GM12865 (cell line): ENCODE measurements at regions not wholly inside any gene's neighbourhood (a gene's known extent, or its start where the extent isn't known, plus 50 kb on each side); places are given as distances from the start of the nearest gene placed in this dataset.

Experiments used
- DNase-seq: peaks from one replicate; pipeline ENCODE4 v3.0.0; 2010; ENCODE audit warnings: low read depth
- H3K4me3 ChIP-seq: 2 replicates; pipeline ENCODE4 v1.5.1; 2011; ENCODE audit warnings: mild to moderate bottlenecking, low read depth, low read length, control low read depth
- TF ChIP-seq, protein P1 (sequence below): IDR thresholded peaks from 2 replicates; pipeline ENCODE4 v1.5.1; 2011; ENCODE audit warnings: low read length, control low read depth, low read depth, inconsistent platforms; ENCODE audit not compliant: insufficient read depth; ENCODE audit errors: missing control alignments

DNA sequence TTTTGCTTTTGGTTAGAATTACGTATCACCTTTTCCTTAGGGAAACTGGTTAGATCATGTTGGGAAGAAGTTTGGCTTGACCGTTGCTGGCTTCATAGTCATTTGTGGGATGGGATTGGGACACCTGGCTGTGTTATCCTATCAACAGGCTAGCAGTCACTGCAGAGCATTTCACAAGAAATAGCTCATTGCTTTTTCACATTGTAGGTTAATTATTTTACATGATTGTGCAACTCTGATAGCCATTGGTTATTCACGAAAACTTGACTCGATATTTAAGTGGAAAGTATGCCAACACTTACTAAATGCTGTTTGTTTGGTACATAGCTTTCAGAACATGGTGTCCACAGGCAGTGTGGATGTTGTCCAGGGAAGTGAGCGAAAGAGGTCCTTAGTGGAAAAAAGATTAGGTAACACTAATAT lies 89.4 kb downstream of the NKX2-1 start:
- no peak overlapping the region for H3K4me3 ChIP-seq
- DNase-seq, result no peak
- TF ChIP-seq, protein P1, sequence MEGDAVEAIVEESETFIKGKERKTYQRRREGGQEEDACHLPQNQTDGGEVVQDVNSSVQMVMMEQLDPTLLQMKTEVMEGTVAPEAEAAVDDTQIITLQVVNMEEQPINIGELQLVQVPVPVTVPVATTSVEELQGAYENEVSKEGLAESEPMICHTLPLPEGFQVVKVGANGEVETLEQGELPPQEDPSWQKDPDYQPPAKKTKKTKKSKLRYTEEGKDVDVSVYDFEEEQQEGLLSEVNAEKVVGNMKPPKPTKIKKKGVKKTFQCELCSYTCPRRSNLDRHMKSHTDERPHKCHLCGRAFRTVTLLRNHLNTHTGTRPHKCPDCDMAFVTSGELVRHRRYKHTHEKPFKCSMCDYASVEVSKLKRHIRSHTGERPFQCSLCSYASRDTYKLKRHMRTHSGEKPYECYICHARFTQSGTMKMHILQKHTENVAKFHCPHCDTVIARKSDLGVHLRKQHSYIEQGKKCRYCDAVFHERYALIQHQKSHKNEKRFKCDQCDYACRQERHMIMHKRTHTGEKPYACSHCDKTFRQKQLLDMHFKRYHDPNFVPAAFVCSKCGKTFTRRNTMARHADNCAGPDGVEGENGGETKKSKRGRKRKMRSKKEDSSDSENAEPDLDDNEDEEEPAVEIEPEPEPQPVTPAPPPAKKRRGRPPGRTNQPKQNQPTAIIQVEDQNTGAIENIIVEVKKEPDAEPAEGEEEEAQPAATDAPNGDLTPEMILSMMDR, result no peak

DNA sequence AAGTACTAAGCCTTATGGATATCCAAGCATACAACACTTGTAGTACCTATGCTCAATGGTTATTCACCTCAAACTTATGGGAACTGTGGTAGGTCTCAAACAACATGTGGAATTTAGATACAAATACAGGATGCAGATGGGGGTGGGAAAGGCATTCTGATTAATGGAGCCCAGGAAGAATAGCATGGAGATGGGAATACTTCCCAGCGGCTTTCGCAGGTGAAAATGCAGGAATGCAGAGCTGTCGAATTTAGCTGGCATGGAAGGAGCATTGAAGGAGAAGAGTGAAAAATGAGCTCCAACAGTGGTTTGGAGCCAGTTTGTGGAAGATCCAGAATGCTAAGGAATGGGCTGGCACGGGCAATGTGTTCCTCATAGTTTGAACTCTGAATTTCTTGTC lies 89.9 kb downstream of the NKX2-1 start:
- H3K4me3 ChIP-seq, result no peak overlapping the region
- DNase-seq, result no peak

DNA sequence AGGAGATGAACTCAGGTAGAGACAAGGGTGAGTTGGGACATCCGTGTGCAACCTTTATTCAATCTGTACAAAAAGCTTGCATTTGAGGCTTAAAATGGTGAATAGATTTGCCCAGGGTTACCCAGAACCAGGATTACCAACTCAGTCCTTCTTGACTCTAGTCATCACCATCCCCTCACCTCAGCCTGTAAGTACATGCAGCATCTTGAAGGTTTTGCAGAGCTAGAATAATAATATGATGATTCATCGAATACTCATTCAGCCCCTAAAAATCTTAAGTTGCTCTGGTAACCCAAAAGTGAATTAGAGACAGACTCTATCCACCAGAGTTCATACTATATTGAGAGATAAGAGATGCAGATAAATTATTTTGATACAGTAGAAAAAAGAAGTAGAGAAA lies 90.3 kb downstream of the NKX2-1 start:
- no peak for DNase-seq
- no peak overlapping the region for H3K4me3 ChIP-seq
- TF ChIP-seq, protein P1, result no peak

More for the DNA sequence above, 89.9 kb downstream of the NKX2-1 start:
- TF ChIP-seq, protein P1, result no peak

DNA sequence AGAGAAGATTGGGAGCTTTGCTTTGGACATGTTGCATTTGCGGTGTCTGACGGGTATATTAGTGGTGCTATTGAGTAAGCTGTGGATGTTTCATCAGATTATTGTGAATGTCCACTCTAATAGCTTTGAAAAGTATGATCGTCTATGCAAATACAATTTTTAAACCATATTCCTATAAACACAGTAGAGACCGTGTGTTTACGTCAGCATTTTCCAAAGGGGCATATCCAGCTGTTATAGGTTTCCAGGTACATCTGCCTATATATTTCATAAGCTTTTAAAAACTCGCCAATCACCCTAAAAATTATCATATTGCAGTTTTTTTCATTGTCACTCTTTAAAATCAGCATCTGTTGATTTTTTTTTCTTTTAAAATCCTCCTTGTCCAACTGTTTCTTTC lies 91.7 kb downstream of the NKX2-1 start:
- no peak overlapping the region for H3K4me3 ChIP-seq
- TF ChIP-seq, protein P1, result no peak
- no peak for DNase-seq

DNA sequence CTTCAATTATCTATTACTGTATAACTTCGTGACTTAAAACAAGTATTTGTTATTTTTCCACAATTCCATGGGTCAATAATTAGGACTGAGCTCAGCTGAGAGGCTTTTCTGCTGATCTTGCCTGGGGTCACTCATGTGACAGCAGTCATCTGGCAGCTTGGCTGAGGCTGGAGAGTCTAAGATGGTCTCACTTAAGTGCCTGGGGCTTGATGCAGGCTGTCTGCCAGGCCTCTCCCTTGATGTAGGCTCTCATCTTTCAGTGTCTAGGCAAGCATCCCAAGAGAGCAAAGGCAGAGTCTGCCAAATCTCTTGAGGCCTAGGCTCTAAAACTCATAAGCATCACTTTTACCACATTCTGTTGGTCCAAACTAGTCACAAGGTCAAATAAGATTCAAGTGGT lies 93.2 kb downstream of the NKX2-1 start:
- H3K4me3 ChIP-seq, result no peak overlapping the region
- DNase-seq, result no peak
- TF ChIP-seq, protein P1, result no peak

DNA sequence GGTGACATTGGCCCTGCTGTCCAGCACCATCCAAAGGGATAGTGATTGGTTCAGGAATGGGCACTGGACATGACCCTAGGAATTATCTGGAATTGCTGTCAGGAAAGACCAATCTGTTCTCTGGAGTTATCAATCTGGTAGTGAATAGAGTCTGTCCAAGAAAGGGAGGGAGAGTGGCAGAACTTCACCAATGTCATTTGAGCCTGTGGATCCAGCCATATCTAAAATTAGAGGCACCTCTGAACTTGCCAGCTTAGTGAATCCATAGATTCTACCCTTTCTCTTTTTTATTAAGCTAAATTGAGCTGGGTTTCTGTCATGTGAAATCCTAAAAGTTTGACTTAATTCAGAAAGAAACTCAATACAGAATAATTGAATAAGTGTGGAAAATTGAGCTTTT lies 93.9 kb downstream of the NKX2-1 start:
- DNase-seq, result no peak
- TF ChIP-seq, protein P1, result no peak
- H3K4me3 ChIP-seq, result no peak overlapping the region

DNA sequence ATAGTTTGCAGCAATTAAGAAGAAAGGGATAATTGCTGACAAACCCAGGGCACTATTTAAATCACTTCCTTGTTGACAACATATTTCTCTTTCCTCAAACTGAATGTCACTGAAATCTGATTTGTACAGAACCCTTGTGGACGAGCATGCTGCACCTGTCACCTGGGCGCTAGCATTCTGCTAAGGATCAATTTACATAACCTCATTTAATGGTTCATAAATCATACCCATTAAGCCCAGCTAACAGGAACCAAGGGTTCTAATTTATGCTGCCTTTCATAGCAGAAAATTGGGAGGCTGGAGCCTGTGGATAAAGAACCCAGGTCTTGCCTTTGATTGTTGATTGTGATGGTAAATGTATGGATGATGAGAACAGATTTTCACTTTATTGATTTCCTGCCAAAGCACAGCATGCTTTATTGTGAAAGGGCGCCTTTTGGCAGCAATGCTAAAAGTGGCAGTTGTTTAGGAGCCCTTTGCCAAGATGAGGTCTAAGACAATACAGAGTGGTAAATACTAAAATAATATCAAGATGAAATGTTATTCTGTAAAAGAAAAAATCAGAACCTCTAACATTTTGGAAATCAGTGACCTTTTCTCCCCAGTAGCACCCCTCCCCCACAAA lies 95.4 kb downstream of the NKX2-1 start:
- TF ChIP-seq, protein P1, result no peak
- H3K4me3 ChIP-seq, result no peak overlapping the region
- no peak for DNase-seq
